HG03354 (cell line): ENCODE measurements at regions not wholly inside any gene's neighbourhood (a gene's known extent, or its start where the extent isn't known, plus 50 kb on each side); places are given as distances from the start of the nearest gene placed in this dataset.

Source experiments
- ATAC-seq: cut with Tn5 transposase; IDR thresholded peaks from one replicate; pipeline ENCODE4 v1.9.1; 2021; ENCODE audit warnings: mild to moderate bottlenecking; ENCODE audit not compliant: unreplicated experiment, poor library complexity, severe bottlenecking

- ATAC-seq: no peak
Measured at GRCh38 chr2:53610260-53610659, 157.3 kb upstream of the CHAC2 start.

- no peak for ATAC-seq
Measured at GRCh38 chr2:53609551-53609950, 158.1 kb upstream of the CHAC2 start.

- no peak for ATAC-seq
Measured at GRCh38 chr2:53608293-53608692, 159.3 kb upstream of the CHAC2 start.

GRCh38 chr2:53600815-53601214, 166.8 kb upstream of the CHAC2 start:
- no peak for ATAC-seq

GRCh38 chr2:53586733-53587612, 180.6 kb upstream of the CHAC2 start:
- peak; percentile 57 for ATAC-seq

- ATAC-seq: no peak
Measured at GRCh38 chr2:53584986-53585385, 182.6 kb upstream of the CHAC2 start.

GRCh38 chr2:53583583-53583982, 184.0 kb upstream of the CHAC2 start:
- no peak for ATAC-seq

GRCh38 chr2:53582556-53582955, 185.0 kb upstream of the CHAC2 start:
- ATAC-seq: no peak

GRCh38 chr2:53576166-53576565, 191.4 kb upstream of the CHAC2 start:
- ATAC-seq: no peak

- ATAC-seq: no peak
Measured at GRCh38 chr2:53575721-53576124, 191.9 kb upstream of the CHAC2 start.

- no peak for ATAC-seq
Measured at GRCh38 chr2:53572696-53573095, 194.9 kb upstream of the CHAC2 start.

GRCh38 chr2:53569957-53570727, 197.5 kb upstream of the CHAC2 start:
- no peak for ATAC-seq

- ATAC-seq: no peak
Measured at GRCh38 chr2:53568469-53568868, 199.1 kb upstream of the CHAC2 start.

GRCh38 chr2:53567073-53567472, 200.5 kb upstream of the CHAC2 start:
- ATAC-seq: no peak

GRCh38 chr2:53562407-53562806, 205.2 kb upstream of the CHAC2 start:
- ATAC-seq: no peak

GRCh38 chr2:53561155-53561554, 206.4 kb upstream of the CHAC2 start:
- no peak for ATAC-seq

GRCh38 chr2:53559302-53559966, 208.2 kb upstream of the CHAC2 start:
- ATAC-seq: no peak

GRCh38 chr2:53558867-53559266, 208.7 kb upstream of the CHAC2 start:
- ATAC-seq: no peak

- no peak for ATAC-seq
Measured at GRCh38 chr2:53549497-53549896, 218.1 kb upstream of the CHAC2 start.

GRCh38 chr2:53545604-53546003, 222.0 kb upstream of the CHAC2 start:
- no peak for ATAC-seq
